ENCODE measurements at regions not wholly inside any gene's neighbourhood (a gene's known extent, or its start where the extent isn't known, plus 50 kb on each side); places are given as distances from the start of the nearest gene placed in this dataset.

- Mint-ChIP-seq H3K27ac (no peak overlapping the region), H3K4me1 (no peaks in the 10 kb centered on the region), H3K9me3 (peaks cover 17% of the 10 kb centered on the region), H3K36me3 (no peaks in the 10 kb centered on the region), H3K27me3 (ENCODE audit: low read depth) (peaks cover 2% of the 10 kb centered on the region; the same call in 1 of the 2 replicates), H3K4me3 (no peak overlapping the region)
- ChIA-PET CTCF (no interaction called here), POLR2A (no interaction called here)
- TF ChIP-seq IRF2 (CRISPR knock-in tag; IDR thresholded peaks at IDR 0.05; ENCODE audit: borderline replicate concordance, low read depth), result no peak
- TF ChIP-seq PRRX2 (CRISPR knock-in tag; IDR thresholded peaks at IDR 0.05), result no peak
- TF ChIP-seq AFF4 (CRISPR knock-in tag; IDR thresholded peaks at IDR 0.05; ENCODE audit: borderline replicate concordance), result no peak
- TF ChIP-seq RELA (CRISPR knock-in tag; IDR thresholded peaks at IDR 0.05; ENCODE audit: borderline replicate concordance), result no peak
- no peak for TF ChIP-seq ZMAT4 (CRISPR knock-in tag; IDR thresholded peaks at IDR 0.05)
- no peak for TF ChIP-seq FOXK1 (CRISPR knock-in tag; IDR thresholded peaks at IDR 0.05)
- TF ChIP-seq OVOL2 (CRISPR knock-in tag; IDR thresholded peaks at IDR 0.05; ENCODE audit: borderline replicate concordance), result no peak
- no peak for TF ChIP-seq NFYB (CRISPR knock-in tag; conservative IDR thresholded peaks at IDR 0.05; ENCODE audit: low read depth)
- no peak for TF ChIP-seq FOXJ3 (CRISPR knock-in tag; IDR thresholded peaks at IDR 0.05; ENCODE audit: borderline replicate concordance)
- no peak for TF ChIP-seq USF1 (CRISPR knock-in tag; IDR thresholded peaks at IDR 0.05)
- no peak for TF ChIP-seq ZNF532 (CRISPR knock-in tag; IDR thresholded peaks at IDR 0.05; ENCODE audit: borderline replicate concordance)
- TF ChIP-seq TEAD4 (CRISPR knock-in tag; IDR thresholded peaks at IDR 0.05), result no peak
- TF ChIP-seq ETV6 (CRISPR knock-in tag; IDR thresholded peaks at IDR 0.05), result no peak
- DNase-seq (ENCODE audit: low spot score), result no peak
- no peak for ATAC-seq
Observed at GRCh38 chr4:71222661-71223060, 116.2 kb upstream of the SLC4A4 start.

GRCh38 chr4:71229477-71230270, 109.1 kb upstream of the SLC4A4 start:
- peak; percentile 84 for ATAC-seq
- Mint-ChIP-seq H3K4me1 (peaks cover 25% of the 10 kb centered on the region), H3K27ac (no peak overlapping the region)

More at GRCh38 chr4:71229477-71230270, 109.1 kb upstream of the SLC4A4 start:
- no peaks in the 10 kb centered on the region for H3K36me3 Mint-ChIP-seq
- no peaks in the 10 kb centered on the region for H3K27me3 Mint-ChIP-seq (ENCODE audit: low read depth)
- H3K9me3 Mint-ChIP-seq, result no peaks in the 10 kb centered on the region
- ChIA-PET POLR2A (interaction anchor here (0.6 kb wide), 1 partner anchor 536 kb away, joined by 3 read pairs; no protein-coding TSS in a partner anchor), CTCF (interaction anchor here (0.5 to 1.9 kb wide), 24 partner anchors 10 to 832 kb away, joined by 3 to 11 read pairs (median 3); partner anchors contain the start of gene SLC4A4)
- TF ChIP-seq ATF2 (CRISPR knock-in tag; IDR thresholded peaks at IDR 0.05; ENCODE audit: borderline replicate concordance, low read depth), result no peak
- peak; percentile 12; the same call in 1 of the 2 replicates for TF ChIP-seq CTCF (IDR thresholded peaks at IDR 0.05)
- no peak for TF ChIP-seq E2F4 (CRISPR knock-in tag; IDR thresholded peaks at IDR 0.05; ENCODE audit: borderline replicate concordance, low read depth)
- DNase-seq (ENCODE audit: low spot score), result peak; percentile 16
- no peak overlapping the region for H3K4me3 Mint-ChIP-seq
